HL-60 (cell line): ENCODE measurements at regions not wholly inside any gene's neighbourhood (a gene's known extent, or its start where the extent isn't known, plus 50 kb on each side); places are given as distances from the start of the nearest gene placed in this dataset.

ENCODE experiments used
- GABPA ChIP-seq: IDR thresholded peaks from 2 replicates; pipeline ENCODE4 v1.6.1; 2012; ENCODE audit warnings: low read depth
- POLR2AphosphoS5 ChIP-seq: IDR thresholded peaks from 2 replicates; pipeline ENCODE4 v1.6.1; 2012; ENCODE audit warnings: low read depth
- TF ChIP-seq, protein P1 (sequence below): IDR thresholded peaks from one replicate; pipeline ENCODE4 v1.5.1; 2011; ENCODE audit warnings: low read length, control low read depth, inconsistent platforms; ENCODE audit not compliant: insufficient read depth
- TF ChIP-seq, protein P2 (sequence below): IDR thresholded peaks from 2 replicates; pipeline ENCODE4 v1.6.1; 2012; ENCODE audit warnings: low read depth; ENCODE audit not compliant: insufficient replicate concordance

DNA sequence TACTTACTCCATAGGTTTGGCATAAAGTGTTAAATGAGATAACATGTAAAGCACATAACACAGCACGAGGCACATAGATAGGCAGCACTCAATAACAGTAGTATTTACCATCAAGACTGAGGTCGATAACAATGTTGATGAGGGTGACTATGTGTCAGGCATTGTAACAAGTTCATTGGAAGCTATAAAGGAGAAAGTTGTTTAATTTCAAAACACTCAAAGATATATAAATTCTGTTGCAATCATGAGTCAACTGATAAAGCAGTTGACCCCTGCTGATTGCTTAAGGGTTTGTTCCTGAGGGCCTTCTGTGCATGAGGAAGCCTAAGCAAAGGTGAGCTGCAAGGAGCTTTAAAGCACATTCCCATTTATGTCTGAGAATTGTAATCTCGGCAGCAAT, 760.5 kb downstream of the SATB2 start:
- TF ChIP-seq, protein P1, sequence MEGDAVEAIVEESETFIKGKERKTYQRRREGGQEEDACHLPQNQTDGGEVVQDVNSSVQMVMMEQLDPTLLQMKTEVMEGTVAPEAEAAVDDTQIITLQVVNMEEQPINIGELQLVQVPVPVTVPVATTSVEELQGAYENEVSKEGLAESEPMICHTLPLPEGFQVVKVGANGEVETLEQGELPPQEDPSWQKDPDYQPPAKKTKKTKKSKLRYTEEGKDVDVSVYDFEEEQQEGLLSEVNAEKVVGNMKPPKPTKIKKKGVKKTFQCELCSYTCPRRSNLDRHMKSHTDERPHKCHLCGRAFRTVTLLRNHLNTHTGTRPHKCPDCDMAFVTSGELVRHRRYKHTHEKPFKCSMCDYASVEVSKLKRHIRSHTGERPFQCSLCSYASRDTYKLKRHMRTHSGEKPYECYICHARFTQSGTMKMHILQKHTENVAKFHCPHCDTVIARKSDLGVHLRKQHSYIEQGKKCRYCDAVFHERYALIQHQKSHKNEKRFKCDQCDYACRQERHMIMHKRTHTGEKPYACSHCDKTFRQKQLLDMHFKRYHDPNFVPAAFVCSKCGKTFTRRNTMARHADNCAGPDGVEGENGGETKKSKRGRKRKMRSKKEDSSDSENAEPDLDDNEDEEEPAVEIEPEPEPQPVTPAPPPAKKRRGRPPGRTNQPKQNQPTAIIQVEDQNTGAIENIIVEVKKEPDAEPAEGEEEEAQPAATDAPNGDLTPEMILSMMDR, result no peak
- TF ChIP-seq POLR2AphosphoS5 (no peak), GABPA (no peak)
- TF ChIP-seq, protein P2, sequence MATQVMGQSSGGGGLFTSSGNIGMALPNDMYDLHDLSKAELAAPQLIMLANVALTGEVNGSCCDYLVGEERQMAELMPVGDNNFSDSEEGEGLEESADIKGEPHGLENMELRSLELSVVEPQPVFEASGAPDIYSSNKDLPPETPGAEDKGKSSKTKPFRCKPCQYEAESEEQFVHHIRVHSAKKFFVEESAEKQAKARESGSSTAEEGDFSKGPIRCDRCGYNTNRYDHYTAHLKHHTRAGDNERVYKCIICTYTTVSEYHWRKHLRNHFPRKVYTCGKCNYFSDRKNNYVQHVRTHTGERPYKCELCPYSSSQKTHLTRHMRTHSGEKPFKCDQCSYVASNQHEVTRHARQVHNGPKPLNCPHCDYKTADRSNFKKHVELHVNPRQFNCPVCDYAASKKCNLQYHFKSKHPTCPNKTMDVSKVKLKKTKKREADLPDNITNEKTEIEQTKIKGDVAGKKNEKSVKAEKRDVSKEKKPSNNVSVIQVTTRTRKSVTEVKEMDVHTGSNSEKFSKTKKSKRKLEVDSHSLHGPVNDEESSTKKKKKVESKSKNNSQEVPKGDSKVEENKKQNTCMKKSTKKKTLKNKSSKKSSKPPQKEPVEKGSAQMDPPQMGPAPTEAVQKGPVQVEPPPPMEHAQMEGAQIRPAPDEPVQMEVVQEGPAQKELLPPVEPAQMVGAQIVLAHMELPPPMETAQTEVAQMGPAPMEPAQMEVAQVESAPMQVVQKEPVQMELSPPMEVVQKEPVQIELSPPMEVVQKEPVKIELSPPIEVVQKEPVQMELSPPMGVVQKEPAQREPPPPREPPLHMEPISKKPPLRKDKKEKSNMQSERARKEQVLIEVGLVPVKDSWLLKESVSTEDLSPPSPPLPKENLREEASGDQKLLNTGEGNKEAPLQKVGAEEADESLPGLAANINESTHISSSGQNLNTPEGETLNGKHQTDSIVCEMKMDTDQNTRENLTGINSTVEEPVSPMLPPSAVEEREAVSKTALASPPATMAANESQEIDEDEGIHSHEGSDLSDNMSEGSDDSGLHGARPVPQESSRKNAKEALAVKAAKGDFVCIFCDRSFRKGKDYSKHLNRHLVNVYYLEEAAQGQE, result no peak
